Uterus (tissue), 3 donors: ENCODE measurements at regions not wholly inside any gene's neighbourhood (a gene's known extent, or its start where the extent isn't known, plus 50 kb on each side); places are given as distances from the start of the nearest gene placed in this dataset.
"Not testable (repeated sequence)": the region's sequence is repeated elsewhere in the genome, so short reads cannot be mapped to it uniquely, and the experiment has no call there.

Experiments used
- DNase-seq, 2 donors: peaks; one replicate each; pipeline ENCODE4 v3.0.0-alpha.2; 2019 to 2020
- H3K27ac ChIP-seq, 2 donors: fragments of 200-600 bp; sonication (generic); 1 replicate in 1 of 2; 2 replicates in 1 of 2; pipeline ENCODE4 v1.5.1; 2016 to 2018
- H3K27me3 ChIP-seq, 2 donors: fragments of 200-600 bp; sonication (generic); one replicate each; pipeline ENCODE4 v1.5.1; 2018 to 2019; ENCODE audit warnings: control low read depth in 1 of 2
- H3K36me3 ChIP-seq, 2 donors: fragments of 200-600 bp; sonication (generic); one replicate each; pipeline ENCODE4 v1.5.1; 2019; ENCODE audit warnings: control low read depth in 1 of 2
- H3K4me1 ChIP-seq, 2 donors: fragments of 200-600 bp; sonication (generic); one replicate each; pipeline ENCODE4 v1.5.1; 2018 to 2019; ENCODE audit warnings: control low read depth in 1 of 2
- H3K4me3 ChIP-seq, 2 donors: fragments of 200-600 bp; sonication (generic); 1 replicate in 1 of 2; 2 replicates in 1 of 2; pipeline ENCODE4 v1.5.1; 2018 to 2019; ENCODE audit warnings: mild to moderate bottlenecking in 1 of 2
- H3K9me3 ChIP-seq, 2 donors: fragments of 200-600 bp; sonication (generic); one replicate each; pipeline ENCODE4 v1.5.1; 2019; ENCODE audit warnings: control low read depth in 1 of 2
- CTCF ChIP-seq, 4 experiments: fragments of 200-600 bp in 2 of 4; fragments of 450-650 bp in 2 of 4; sonication (generic) in 2 of 4; IDR thresholded peaks; one replicate each; pipeline ENCODE4 v1.5.1; 2016 to 2019; ENCODE audit warnings: antibody characterized with exemption in 4 of 4, mild to moderate bottlenecking in 2 of 4, moderate library complexity in 1 of 4
- POLR2A ChIP-seq, 2 donors: fragments of 450-650 bp; IDR thresholded peaks; one replicate each; pipeline ENCODE4 v1.6.1; 2016; ENCODE audit warnings: antibody characterized with exemption in 2 of 2, mild to moderate bottlenecking in 1 of 2, moderate library complexity in 1 of 2
- intact Hi-C: fragments of 100-400 bp; cut with DNase I; formaldehyde crosslinking; loops from one replicate; pipeline ENCODE4 v1.15.1; 2023; ENCODE audit warnings: low total_unique reads
- donor health status: DM: yes; HTN: yes; CAD: no.

GRCh38 chr3:144809380-144809779 lies 837.8 kb downstream of the DIPK2A start:
- Histone ChIP-seq H3K4me3 (no peak overlapping the region), H3K27me3 (no peaks in the 10 kb centered on the region), H3K9me3 (no peaks in the 10 kb centered on the region), H3K4me1 (no peaks in the 10 kb centered on the region), H3K27ac (no peak overlapping the region), H3K36me3 (no peaks in the 10 kb centered on the region)
- intact Hi-C loops: no loop called here
- TF ChIP-seq POLR2A (IDR thresholded peaks at IDR 0.05) (no peak), CTCF (IDR thresholded peaks at IDR 0.05) (no peak)
- no peak for DNase-seq

GRCh38 chr3:144810160-144810559 lies 838.5 kb downstream of the DIPK2A start:
- H3K4me3 ChIP-seq: no peak overlapping the region
- no peaks in the 10 kb centered on the region for H3K4me1 ChIP-seq
- H3K27ac ChIP-seq: no peak overlapping the region
- DNase-seq: no peak
- no peaks in the 10 kb centered on the region for H3K9me3 ChIP-seq
- intact Hi-C loops: no loop called here
- H3K36me3 ChIP-seq: no peaks in the 10 kb centered on the region
- TF ChIP-seq POLR2A (IDR thresholded peaks at IDR 0.05) (no peak), CTCF (IDR thresholded peaks at IDR 0.05) (no peak)
- no peaks in the 10 kb centered on the region for H3K27me3 ChIP-seq

- no peaks in the 10 kb centered on the region for H3K4me1 ChIP-seq
- H3K4me3 ChIP-seq: no peak overlapping the region
- H3K9me3 ChIP-seq: no peaks in the 10 kb centered on the region
- intact Hi-C loops: no loop called here
- no peak for DNase-seq
- no peaks in the 10 kb centered on the region for H3K27me3 ChIP-seq
- H3K36me3 ChIP-seq: no peaks in the 10 kb centered on the region
- TF ChIP-seq POLR2A (IDR thresholded peaks at IDR 0.05) (no peak), CTCF (IDR thresholded peaks at IDR 0.05) (no peak)
- no peak overlapping the region for H3K27ac ChIP-seq
Measured at GRCh38 chr3:144815655-144816054, 844.0 kb downstream of the DIPK2A start.

GRCh38 chr3:144816323-144816722 lies 844.7 kb downstream of the DIPK2A start:
- no peaks in the 10 kb centered on the region for H3K9me3 ChIP-seq
- intact Hi-C loops: no loop called here

GRCh38 chr3:144818973-144819372 lies 847.4 kb downstream of the DIPK2A start:
- H3K27me3 ChIP-seq: no peaks in the 10 kb centered on the region
- H3K4me3 ChIP-seq: no peak overlapping the region
- no peak for DNase-seq
- H3K4me1 ChIP-seq: no peaks in the 10 kb centered on the region
- no peaks in the 10 kb centered on the region for H3K36me3 ChIP-seq
- H3K27ac ChIP-seq: no peak overlapping the region
- intact Hi-C loops: no loop called here
- H3K9me3 ChIP-seq: no peaks in the 10 kb centered on the region
- no peak for TF ChIP-seq POLR2A (IDR thresholded peaks at IDR 0.05)

More at GRCh38 chr3:144816323-144816722, 844.7 kb downstream of the DIPK2A start:
- no peak for DNase-seq
- no peaks in the 10 kb centered on the region for H3K27me3 ChIP-seq
- no peaks in the 10 kb centered on the region for H3K36me3 ChIP-seq
- no peak overlapping the region for H3K27ac ChIP-seq
- H3K4me3 ChIP-seq: no peak overlapping the region
- TF ChIP-seq CTCF (IDR thresholded peaks at IDR 0.05) (no peak), POLR2A (IDR thresholded peaks at IDR 0.05) (no peak)
- no peaks in the 10 kb centered on the region for H3K4me1 ChIP-seq

GRCh38 chr3:144820232-144820631 lies 848.6 kb downstream of the DIPK2A start:
- H3K9me3 ChIP-seq, H3K4me1 ChIP-seq, H3K27me3 ChIP-seq, DNase-seq, H3K36me3 ChIP-seq, intact Hi-C loops, H3K4me3 ChIP-seq, H3K27ac ChIP-seq: not testable (repeated sequence)
